Esophagus squamous epithelium (tissue), 5 donors: ENCODE measurements at regions not wholly inside any gene's neighbourhood (a gene's known extent, or its start where the extent isn't known, plus 50 kb on each side); places are given as distances from the start of the nearest gene placed in this dataset.

ENCODE experiments used
- DNase-seq: peaks from one replicate; lab custom pipeline; 2025; lab: John Stamatoyannopoulos, UW
- H3K27ac ChIP-seq, 4 donors: fragments of 200-600 bp; sonication (generic); one replicate each; pipeline ENCODE4 v1.5.1; 2016 to 2019; ENCODE audit warnings: mild to moderate bottlenecking in 1 of 4
- H3K27me3 ChIP-seq, 4 donors: fragments of 200-600 bp; sonication (generic); 1 replicate in 3 of 4; 2 replicates in 1 of 4; pipeline versions ENCODE4 v1.5.1 to v1.6.0; 2017 to 2021; ENCODE audit warnings: antibody characterized with exemption in 1 of 4
- H3K36me3 ChIP-seq, 3 donors: fragments of 200-600 bp; sonication (generic); one replicate each; pipeline ENCODE4 v1.5.1; 2016 to 2019
- H3K4me1 ChIP-seq, 3 donors: fragments of 200-600 bp; sonication (generic); one replicate each; pipeline ENCODE4 v1.5.1; 2017 to 2019
- H3K4me3 ChIP-seq, 4 donors: fragments of 200-600 bp; sonication (generic); 1 replicate in 3 of 4; 2 replicates in 1 of 4; pipeline ENCODE4 v1.5.1; 2016 to 2019; ENCODE audit warnings: mild to moderate bottlenecking in 2 of 4, moderate library complexity in 1 of 4
- H3K9me3 ChIP-seq, 3 donors: fragments of 200-600 bp; sonication (generic); one replicate each; pipeline ENCODE4 v1.5.1; 2016 to 2019
- CTCF ChIP-seq, 6 experiments: fragments of 450-650 bp in 4 of 6; fragments of 200-600 bp in 2 of 6; sonication (generic) in 2 of 6; IDR thresholded peaks; one replicate each; pipeline ENCODE4 v1.5.1; 2016 to 2019; ENCODE audit warnings: antibody characterized with exemption in 6 of 6, mild to moderate bottlenecking in 4 of 6, moderate library complexity in 4 of 6
- POLR2A ChIP-seq, 4 donors: fragments of 450-650 bp; IDR thresholded peaks; one replicate each; pipeline ENCODE4 v1.6.1; 2017; ENCODE audit warnings: antibody characterized with exemption in 4 of 4, mild to moderate bottlenecking in 4 of 4, moderate library complexity in 3 of 4
- WGBS, 2 donors: methylation state at CpG; one replicate each; pipeline ENCODE4 v1.1.5; 2018; 5-methylcytosine and 5-hydroxymethylcytosine counted together
- intact Hi-C: fragments of 100-400 bp; cut with DNase I; formaldehyde crosslinking; loops from one replicate; pipeline ENCODE4 v1.15.0; 2022
- donor health status: DM: yes; HTN: yes; CAD: no.

GRCh38 chr6:10262505-10262904 is 152.4 kb downstream of the TFAP2A start:
- TF ChIP-seq CTCF (IDR thresholded peaks at IDR 0.05) = no peak
- TF ChIP-seq POLR2A (IDR thresholded peaks at IDR 0.05) = no peak
- H3K27me3 ChIP-seq = no peaks in the 10 kb centered on the region
- DNase-seq = no peak
- H3K36me3 ChIP-seq = no peaks in the 10 kb centered on the region
- 88 to 90% methylated on average over 2 of the region's 2 CpGs for WGBS, 2 donors
- intact Hi-C loops = no loop called here
- no peaks in the 10 kb centered on the region for H3K4me1 ChIP-seq
- no peaks in the 10 kb centered on the region for H3K9me3 ChIP-seq
- H3K27ac ChIP-seq = no peak overlapping the region
- no peak overlapping the region for H3K4me3 ChIP-seq

- no peak for DNase-seq
- no peak overlapping the region for H3K27ac ChIP-seq
- TF ChIP-seq CTCF (IDR thresholded peaks at IDR 0.05) (no peak), POLR2A (IDR thresholded peaks at IDR 0.05) (no peak)
- H3K4me3 ChIP-seq = no peak overlapping the region
- whole genome bisulfite sequencing, 2 donors = 54% methylated on average over 3 of the region's 3 CpGs
- no peaks in the 10 kb centered on the region for H3K36me3 ChIP-seq
- no peaks in the 10 kb centered on the region for H3K4me1 ChIP-seq
- intact Hi-C loops = no loop called here
- H3K27me3 ChIP-seq = no peaks in the 10 kb centered on the region
- peaks cover 0 to 5% (median 0%) of the 10 kb centered on the region in 3 donors for H3K9me3 ChIP-seq
Measured at GRCh38 chr6:10259671-10260070, 155.2 kb downstream of the TFAP2A start.

GRCh38 chr6:10258341-10258740 is 156.5 kb downstream of the TFAP2A start:
- Histone ChIP-seq H3K4me3 (no peak overlapping the region), H3K9me3 (peaks cover 0 to 5% (median 0%) of the 10 kb centered on the region in 3 donors), H3K27me3 (no peaks in the 10 kb centered on the region), H3K27ac (no peak overlapping the region), H3K36me3 (no peaks in the 10 kb centered on the region), H3K4me1 (no peaks in the 10 kb centered on the region)
- WGBS, 2 donors = 67 to 71% methylated on average over 1 of the region's 1 CpG
- TF ChIP-seq CTCF (IDR thresholded peaks at IDR 0.05) = no peak
- no peak for TF ChIP-seq POLR2A (IDR thresholded peaks at IDR 0.05)
- intact Hi-C loops = no loop called here
- no peak for DNase-seq

- Histone ChIP-seq H3K27ac (no peak overlapping the region), H3K4me1 (no peaks in the 10 kb centered on the region), H3K27me3 (no peaks in the 10 kb centered on the region), H3K9me3 (peaks cover 0 to 5% (median 0%) of the 10 kb centered on the region in 3 donors), H3K4me3 (no peak overlapping the region), H3K36me3 (no peaks in the 10 kb centered on the region)
- 82 to 93% methylated on average over 3 of the region's 3 CpGs for WGBS, 2 donors
- TF ChIP-seq CTCF (IDR thresholded peaks at IDR 0.05) (peak in 3 of 6 experiments; percentile 30 to 55 (median 41)), POLR2A (IDR thresholded peaks at IDR 0.05) (no peak)
- intact Hi-C loops = no loop called here
- DNase-seq = no peak
Measured at GRCh38 chr6:10256113-10256690, 158.7 kb downstream of the TFAP2A start.

- H3K9me3 ChIP-seq = no peaks in the 10 kb centered on the region
- H3K27ac ChIP-seq = no peak overlapping the region
- WGBS, 2 donors = 74 to 81% methylated on average over 4 of the region's 4 CpGs
- no peaks in the 10 kb centered on the region for H3K36me3 ChIP-seq
- no peak overlapping the region for H3K4me3 ChIP-seq
- H3K4me1 ChIP-seq = no peaks in the 10 kb centered on the region
- TF ChIP-seq POLR2A (IDR thresholded peaks at IDR 0.05) (no peak), CTCF (IDR thresholded peaks at IDR 0.05) (no peak)
- intact Hi-C loops = no loop called here
- DNase-seq = no peak
- no peaks in the 10 kb centered on the region for H3K27me3 ChIP-seq
Measured at GRCh38 chr6:10250655-10251220, 164.1 kb downstream of the TFAP2A start.
